ENCODE measurements at regions not wholly inside any gene's neighbourhood (a gene's known extent, or its start where the extent isn't known, plus 50 kb on each side); places are given as distances from the start of the nearest gene placed in this dataset.

- no peak for TF ChIP-seq CTCF (IDR thresholded peaks at IDR 0.05; ENCODE audit: insufficient read depth, low read length)
- TF ChIP-seq POLR2AphosphoS5 (IDR thresholded peaks at IDR 0.05; ENCODE audit: low read depth), result no peak
- no peak for TF ChIP-seq GABPA (IDR thresholded peaks at IDR 0.05; ENCODE audit: low read depth)
- TF ChIP-seq REST (IDR thresholded peaks at IDR 0.05; ENCODE audit: insufficient replicate concordance, low read depth), result no peak
These were observed 193.0 kb upstream of the SNX19 start for GRCh38 chr11:131109257-131109656.

Data from HL-60 (cell line).